Bronchial epithelial cell (primary cell): ENCODE measurements at regions not wholly inside any gene's neighbourhood (a gene's known extent, or its start where the extent isn't known, plus 50 kb on each side); places are given as distances from the start of the nearest gene placed in this dataset.

Experiments used
- DNase-seq: peaks from one replicate; pipeline ENCODE4 v3.0.0-alpha.2; 2010; ENCODE audit warnings: low read depth
- FAIRE-seq: peaks from 2 replicates; lab custom pipeline; 2011; peaks lifted over from hg19 to GRCh38; lab: Jason Lieb, UNC
- H3K27me3 ChIP-seq: 2 replicates; pipeline ENCODE4 v1.5.1; 2011; ENCODE audit warnings: low read length; ENCODE audit not compliant: control insufficient read depth, insufficient read depth
- H3K36me3 ChIP-seq: 2 replicates; pipeline ENCODE4 v1.5.1; 2011; ENCODE audit warnings: low read length; ENCODE audit not compliant: control insufficient read depth, insufficient read depth
- H3K4me3 ChIP-seq: 2 replicates; pipeline ENCODE4 v1.5.1; 2011; ENCODE audit warnings: mild to moderate bottlenecking, low read depth, low read length, control low read depth
- CTCF ChIP-seq: IDR thresholded peaks from 2 replicates; pipeline ENCODE4 v1.5.1; 2011; ENCODE audit warnings: mild to moderate bottlenecking, moderate library complexity, low read length, control low read depth, inconsistent platforms; ENCODE audit not compliant: insufficient read depth, severe bottlenecking

- FAIRE-seq (peak; percentile 7), DNase-seq (no peak)
- H3K36me3 ChIP-seq, result no peaks in the 10 kb centered on the region
- no peaks in the 10 kb centered on the region for H3K27me3 ChIP-seq
- no peak overlapping the region for H3K4me3 ChIP-seq
- TF ChIP-seq CTCF, result no peak
These were observed 138.9 kb downstream of the NOC3L start for GRCh38 chr10:94223702-94224370.

GRCh38 chr10:94224656-94225055 is 138.1 kb downstream of the NOC3L start:
- H3K4me3 ChIP-seq, result no peak overlapping the region
- H3K27me3 ChIP-seq, result no peaks in the 10 kb centered on the region
- no peak for TF ChIP-seq CTCF
- H3K36me3 ChIP-seq, result no peaks in the 10 kb centered on the region
- peak; percentile 89 for DNase-seq
- peak; percentile 80 for FAIRE-seq

DNA sequence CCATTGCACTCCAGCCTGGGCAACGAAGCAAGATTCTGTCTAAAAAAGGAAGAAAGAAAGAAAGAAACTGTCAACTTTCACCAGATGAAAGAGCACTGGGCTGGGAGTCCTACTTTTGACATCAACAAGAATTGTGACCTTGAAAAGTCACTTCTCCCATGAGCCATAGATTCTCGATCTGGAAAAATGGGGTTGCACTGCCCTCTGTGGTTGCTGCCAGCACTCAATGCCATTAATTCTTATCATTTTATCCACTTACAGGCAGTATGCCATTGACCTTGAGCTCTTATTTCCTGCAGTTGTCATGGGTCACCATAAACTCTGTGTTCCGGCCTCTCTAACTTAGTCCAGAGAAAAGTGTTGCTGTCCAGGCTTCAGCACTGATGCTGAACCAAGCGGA is 137.2 kb downstream of the NOC3L start:
- no peak for FAIRE-seq
- peak; percentile 38 for TF ChIP-seq CTCF
- Histone ChIP-seq H3K4me3 (no peak overlapping the region), H3K27me3 (no peaks in the 10 kb centered on the region), H3K36me3 (no peaks in the 10 kb centered on the region)
- peak; percentile 24 for DNase-seq

GRCh38 chr10:94230134-94230785 is 132.5 kb downstream of the NOC3L start:
- TF ChIP-seq CTCF, result no peak
- H3K36me3 ChIP-seq, result no peaks in the 10 kb centered on the region
- FAIRE-seq (no peak), DNase-seq (no peak)
- no peak overlapping the region for H3K4me3 ChIP-seq
- no peaks in the 10 kb centered on the region for H3K27me3 ChIP-seq

- FAIRE-seq (no peak), DNase-seq (no peak)
- Histone ChIP-seq H3K27me3 (no peaks in the 10 kb centered on the region), H3K4me3 (no peak overlapping the region), H3K36me3 (no peaks in the 10 kb centered on the region)
- no peak for TF ChIP-seq CTCF
These were observed 129.9 kb downstream of the NOC3L start for GRCh38 chr10:94232711-94233383.
